Spleen (tissue), 7 donors: ENCODE measurements at regions not wholly inside any gene's neighbourhood (a gene's known extent, or its start where the extent isn't known, plus 50 kb on each side); places are given as distances from the start of the nearest gene placed in this dataset.

ENCODE experiments used
- CTCF ChIP-seq, 11 experiments: fragments of 200-600 bp in 7 of 11; fragments of 450-650 bp in 4 of 11; sonication (generic) in 4 of 11; IDR thresholded peaks in 8 of 11; conservative IDR thresholded peaks in 3 of 11; 1 replicate in 7 of 11; 2 replicates in 4 of 11; pipeline versions ENCODE4 v1.4.0 to v1.8.0; 2016 to 2021; ENCODE audit warnings: antibody characterized with exemption in 11 of 11, inconsistent platforms in 4 of 11, mild to moderate bottlenecking in 1 of 11
- POLR2A ChIP-seq, 3 donors: fragments of 450-650 bp; IDR thresholded peaks; one replicate each; pipeline ENCODE4 v1.5.1; 2017; ENCODE audit warnings: antibody characterized with exemption in 3 of 3, mild to moderate bottlenecking in 1 of 3
- donor health status: DM: no; HTN: no; CAD: no; lungs with moderate emphysema.
- donor health status: DM: no; HTN: no; CAD: no.
- donor health status: DM: no; HTN: no; CAD: no.

GRCh38 chr7:50174948-50175347, 81.9 kb upstream of the ZPBP start:
- no peak for TF ChIP-seq CTCF (IDR thresholded peaks at IDR 0.05 in 8 of 11, conservative IDR thresholded peaks at IDR 0.05 in 3 of 11)
- TF ChIP-seq POLR2A (IDR thresholded peaks at IDR 0.05): no peak
